Aorta (tissue), 5 donors: ENCODE measurements at regions not wholly inside any gene's neighbourhood (a gene's known extent, or its start where the extent isn't known, plus 50 kb on each side); places are given as distances from the start of the nearest gene placed in this dataset.

Source experiments
- ATAC-seq: fragments of 200-7000 bp; cut with Tn5 transposase; one replicate; pipeline ENCODE4 v1.9.1; 2022; ENCODE audit warnings: moderate library complexity; ENCODE audit not compliant: low FRiP score
- DNase-seq, 2 donors: peaks; one replicate each; pipeline ENCODE4 v3.0.0-alpha.2; 2020
- H3K27ac ChIP-seq, 2 donors: one replicate each; pipeline ENCODE4 v1.5.1; 2013; ENCODE audit warnings: low read length in 2 of 2, mild to moderate bottlenecking in 2 of 2, moderate library complexity in 2 of 2, control low read depth in 1 of 2, inconsistent platforms in 1 of 2, low read depth in 1 of 2
- H3K27me3 ChIP-seq, 2 donors: one replicate each; pipeline ENCODE4 v1.6.1; 2013; ENCODE audit warnings: control low read depth in 1 of 2, low read length in 1 of 2, mild to moderate bottlenecking in 1 of 2, moderate library complexity in 1 of 2; ENCODE audit not compliant: insufficient read depth in 2 of 2, control insufficient read depth in 1 of 2
- H3K36me3 ChIP-seq, 2 donors: one replicate each; pipeline ENCODE4 v1.6.1; 2013; ENCODE audit warnings: control low read depth in 1 of 2, low read length in 1 of 2, mild to moderate bottlenecking in 1 of 2; ENCODE audit not compliant: insufficient read depth in 2 of 2, control insufficient read depth in 1 of 2
- H3K4me1 ChIP-seq, 2 donors: one replicate each; pipeline ENCODE4 v1.6.1; 2013; ENCODE audit warnings: low read length in 2 of 2, control low read depth in 1 of 2, mild to moderate bottlenecking in 1 of 2, moderate library complexity in 1 of 2; ENCODE audit not compliant: insufficient read depth in 2 of 2, control insufficient read depth in 1 of 2
- H3K4me3 ChIP-seq, 2 donors: one replicate each; pipeline ENCODE4 v1.5.1; 2013; ENCODE audit warnings: low read length in 2 of 2, control low read depth in 1 of 2, mild to moderate bottlenecking in 1 of 2
- H3K9me3 ChIP-seq: one replicate; pipeline ENCODE4 v1.6.1; 2013; ENCODE audit warnings: mild to moderate bottlenecking, low read length; ENCODE audit not compliant: control insufficient read depth
- WGBS, 2 donors: extraction: QIAGEN DNeasy Blood & Tissue Kit; methylation state at CpG; one replicate each; pipeline ENCODE4 v1.1.7; 2013; 5-methylcytosine and 5-hydroxymethylcytosine counted together
- intact Hi-C, 2 donors: fragments of 100-400 bp; cut with DNase I; formaldehyde crosslinking; loops; one replicate each; pipeline versions ENCODE4 v1.14.2 to v1.15.0; 2022
- donor health status: healthy with polysubstance abuse.
- donor health status: Bipolar disorder and iron deficiency.
- donor health status: DM: no; HTN: no; CAD: no.
- donor health status: DM: no; HTN: no; CAD: no.
- donor health status: DM: yes; HTN: yes; CAD: no.

DNA sequence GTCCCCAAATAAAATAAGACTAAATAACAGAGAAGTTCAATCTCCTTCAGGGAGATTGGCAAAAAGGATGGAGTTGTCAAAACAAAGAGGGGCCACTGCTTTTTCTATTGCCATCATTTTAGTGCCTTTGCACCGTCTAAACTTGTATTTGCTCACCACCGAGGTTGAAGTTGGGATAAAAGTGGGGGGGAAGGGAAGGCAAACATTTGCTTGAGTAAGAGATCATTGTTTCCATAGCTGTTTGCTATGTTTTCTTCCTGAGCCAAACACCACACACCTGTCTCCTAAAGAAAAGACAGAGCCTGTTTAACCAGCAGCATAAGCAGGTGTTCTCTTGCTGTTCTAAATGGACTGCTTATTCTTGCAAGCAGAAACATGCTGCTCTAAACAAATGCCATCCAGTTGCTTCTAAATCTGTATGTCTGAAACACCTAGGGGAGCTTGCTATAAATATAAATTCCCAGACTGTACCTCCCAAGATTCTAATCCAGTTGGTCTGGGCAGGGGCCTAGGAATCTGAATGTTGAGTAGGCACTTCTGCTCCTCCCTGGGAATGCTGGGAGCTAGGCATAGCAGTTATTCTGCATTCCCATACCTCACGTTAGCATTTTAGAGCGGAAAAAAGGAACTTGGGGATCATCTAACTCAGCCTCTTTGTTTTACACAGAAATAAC lies 179.4 kb upstream of the ARL4C start:
- H3K9me3 ChIP-seq, result no peaks in the 10 kb centered on the region
- no peak overlapping the region for H3K4me3 ChIP-seq
- H3K4me1 ChIP-seq, result peaks cover 3 to 4% of the 10 kb centered on the region in 2 donors
- H3K36me3 ChIP-seq, result no peaks in the 10 kb centered on the region
- no peak overlapping the region for H3K27ac ChIP-seq
- 92 to 94% methylated on average over 4 of the region's 4 CpGs for WGBS, 2 donors
- H3K27me3 ChIP-seq, result no peaks in the 10 kb centered on the region
- DNase-seq (no peak), ATAC-seq (no peak)
- intact Hi-C loops, result no loop called here

GRCh38 chr2:234674781-234675201 lies 177.9 kb upstream of the ARL4C start:
- 43 to 49% methylated on average over 3 of the region's 3 CpGs for WGBS, 2 donors
- ATAC-seq (no peak), DNase-seq (no peak)
- H3K27ac ChIP-seq, result no peak overlapping the region
- intact Hi-C loops, result no loop called here
- H3K27me3 ChIP-seq, result no peaks in the 10 kb centered on the region
- no peaks in the 10 kb centered on the region for H3K9me3 ChIP-seq
- no peaks in the 10 kb centered on the region for H3K36me3 ChIP-seq
- H3K4me3 ChIP-seq, result no peak overlapping the region
- peaks cover 1 to 4% of the 10 kb centered on the region in 2 donors for H3K4me1 ChIP-seq

DNA sequence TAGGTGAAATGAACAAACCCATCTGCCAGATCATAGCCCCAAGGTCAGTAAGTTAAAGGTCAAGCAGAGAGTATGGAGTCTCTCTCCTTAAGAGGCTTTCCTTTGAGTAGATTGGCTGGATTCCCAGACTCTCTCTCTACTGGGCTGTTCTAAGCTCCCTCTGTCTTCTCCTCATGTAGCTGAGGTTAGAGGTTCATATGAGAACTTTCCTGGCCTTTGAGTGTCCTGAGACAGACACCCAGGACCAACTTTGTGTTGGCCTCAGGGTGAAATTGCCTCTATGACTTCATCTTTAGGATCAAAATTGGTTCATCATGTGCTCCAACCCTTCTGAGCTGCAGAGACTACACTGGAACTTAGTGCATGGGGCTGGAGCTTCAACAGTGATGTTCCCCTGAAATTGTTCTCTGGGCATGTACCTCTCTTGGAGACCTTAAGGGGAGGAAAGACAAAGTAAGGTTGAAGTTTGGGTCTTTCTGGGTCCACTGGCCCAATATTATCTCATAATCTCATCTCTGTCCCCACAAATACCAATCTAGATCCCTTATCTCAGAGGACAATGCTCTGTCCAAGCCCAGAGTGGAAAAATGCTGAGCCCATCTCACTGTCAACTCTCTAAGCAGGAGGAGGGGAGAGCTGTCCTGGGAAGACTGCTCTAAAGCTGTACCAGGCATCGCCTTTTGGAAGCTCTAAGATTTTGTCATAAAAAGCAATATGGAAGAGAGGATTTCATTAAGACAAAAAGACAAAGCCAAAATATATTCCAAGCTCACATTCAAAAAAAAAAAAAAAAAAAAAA lies 177.3 kb upstream of the ARL4C start:
- 98 to 100% methylated on average over 1 of the region's 1 CpG for WGBS, 2 donors
- DNase-seq (no peak), ATAC-seq (no peak)
- Histone ChIP-seq H3K4me3 (no peak overlapping the region), H3K27ac (no peak overlapping the region), H3K27me3 (no peaks in the 10 kb centered on the region), H3K36me3 (no peaks in the 10 kb centered on the region), H3K4me1 (peaks cover 1 to 2% of the 10 kb centered on the region in 2 donors), H3K9me3 (no peaks in the 10 kb centered on the region)
- intact Hi-C loops, result no loop called here

GRCh38 chr2:234673501-234673900 lies 176.6 kb upstream of the ARL4C start:
- H3K4me1 ChIP-seq, result no peaks in the 10 kb centered on the region
- WGBS, 2 donors, result 96 to 100% methylated on average over 1 of the region's 1 CpG
- no peaks in the 10 kb centered on the region for H3K27me3 ChIP-seq
- DNase-seq (no peak), ATAC-seq (no peak)
- no peaks in the 10 kb centered on the region for H3K36me3 ChIP-seq
- intact Hi-C loops, result no loop called here
- no peak overlapping the region for H3K27ac ChIP-seq
- H3K4me3 ChIP-seq, result no peak overlapping the region
- H3K9me3 ChIP-seq, result no peaks in the 10 kb centered on the region

- no peaks in the 10 kb centered on the region for H3K4me1 ChIP-seq
- intact Hi-C loops, result no loop called here
- DNase-seq (no peak), ATAC-seq (no peak)
- no peaks in the 10 kb centered on the region for H3K36me3 ChIP-seq
- no peak overlapping the region for H3K4me3 ChIP-seq
- H3K9me3 ChIP-seq, result no peaks in the 10 kb centered on the region
- H3K27me3 ChIP-seq, result no peaks in the 10 kb centered on the region
- no peak overlapping the region for H3K27ac ChIP-seq
- 73 to 74% methylated on average over 8 of the region's 8 CpGs for WGBS, 2 donors
These were observed 175.7 kb upstream of the ARL4C start for GRCh38 chr2:234672498-234673150.

GRCh38 chr2:234671716-234672115 lies 174.8 kb upstream of the ARL4C start:
- 92 to 97% methylated on average over 3 of the region's 3 CpGs for WGBS, 2 donors
- no peak overlapping the region for H3K27ac ChIP-seq
- H3K4me3 ChIP-seq, result no peak overlapping the region
- no peak for DNase-seq
- H3K36me3 ChIP-seq, result no peaks in the 10 kb centered on the region
- no peak for ATAC-seq
- H3K4me1 ChIP-seq, result no peaks in the 10 kb centered on the region
- no peaks in the 10 kb centered on the region for H3K27me3 ChIP-seq
- H3K9me3 ChIP-seq, result no peaks in the 10 kb centered on the region
- intact Hi-C loops, result no loop called here

- H3K36me3 ChIP-seq, result no peaks in the 10 kb centered on the region
- 94 to 99% methylated on average over 3 of the region's 3 CpGs for WGBS, 2 donors
- no peaks in the 10 kb centered on the region for H3K4me1 ChIP-seq
- H3K4me3 ChIP-seq, result no peak overlapping the region
- intact Hi-C loops, result no loop called here
- no peaks in the 10 kb centered on the region for H3K27me3 ChIP-seq
- no peaks in the 10 kb centered on the region for H3K9me3 ChIP-seq
- H3K27ac ChIP-seq, result no peak overlapping the region
- DNase-seq (no peak), ATAC-seq (no peak)
These were observed 174.3 kb upstream of the ARL4C start for GRCh38 chr2:234671231-234671630.

DNA sequence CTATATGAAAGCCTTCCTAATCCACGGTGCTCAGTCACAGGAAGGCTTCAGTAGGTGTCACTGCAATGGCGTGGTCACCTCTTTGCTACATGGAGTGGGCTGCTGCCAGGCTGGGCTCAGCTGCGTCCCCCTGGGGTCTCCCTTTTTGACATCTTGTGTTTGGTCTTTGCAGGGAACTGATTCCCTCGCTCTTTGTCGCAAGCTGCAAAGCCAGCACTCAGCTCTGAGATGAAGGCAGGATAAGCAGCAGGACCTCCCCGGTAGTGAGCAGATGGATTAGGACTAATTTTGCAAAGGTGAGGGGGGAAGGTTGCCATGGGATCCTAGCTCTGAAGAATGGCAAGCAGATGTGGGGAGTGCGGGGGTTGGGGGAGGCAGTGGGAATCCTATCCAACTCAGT lies 173.9 kb upstream of the ARL4C start:
- DNase-seq (no peak), ATAC-seq (no peak)
- Histone ChIP-seq H3K4me1 (no peaks in the 10 kb centered on the region), H3K36me3 (no peaks in the 10 kb centered on the region), H3K4me3 (no peak overlapping the region), H3K27me3 (no peaks in the 10 kb centered on the region), H3K27ac (no peak overlapping the region), H3K9me3 (no peaks in the 10 kb centered on the region)
- 94 to 95% methylated on average over 7 of the region's 7 CpGs for WGBS, 2 donors
- intact Hi-C loops, result no loop called here
